ENCODE measurements at regions not wholly inside any gene's neighbourhood (a gene's known extent, or its start where the extent isn't known, plus 50 kb on each side); places are given as distances from the start of the nearest gene placed in this dataset.

DNA sequence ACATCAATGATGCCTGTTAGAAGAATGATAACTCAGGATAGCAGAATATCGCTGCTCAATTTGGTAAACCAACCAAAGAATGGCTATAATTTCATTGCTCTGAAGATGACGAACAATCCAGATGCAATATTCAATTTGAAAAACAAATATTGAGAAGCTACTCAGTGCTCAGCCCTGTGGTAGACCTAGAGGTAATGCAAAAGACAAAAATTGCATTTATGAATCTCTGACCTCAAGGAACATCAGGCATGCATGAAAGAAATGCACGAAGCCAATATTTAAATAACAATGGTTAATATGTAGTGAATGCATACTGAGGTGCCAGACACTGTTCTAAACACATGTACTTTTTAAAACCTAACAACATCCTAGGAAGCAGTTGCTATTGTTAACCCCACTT is 298.6 kb upstream of the TMTC1 start:
- TF ChIP-seq, protein P1, sequence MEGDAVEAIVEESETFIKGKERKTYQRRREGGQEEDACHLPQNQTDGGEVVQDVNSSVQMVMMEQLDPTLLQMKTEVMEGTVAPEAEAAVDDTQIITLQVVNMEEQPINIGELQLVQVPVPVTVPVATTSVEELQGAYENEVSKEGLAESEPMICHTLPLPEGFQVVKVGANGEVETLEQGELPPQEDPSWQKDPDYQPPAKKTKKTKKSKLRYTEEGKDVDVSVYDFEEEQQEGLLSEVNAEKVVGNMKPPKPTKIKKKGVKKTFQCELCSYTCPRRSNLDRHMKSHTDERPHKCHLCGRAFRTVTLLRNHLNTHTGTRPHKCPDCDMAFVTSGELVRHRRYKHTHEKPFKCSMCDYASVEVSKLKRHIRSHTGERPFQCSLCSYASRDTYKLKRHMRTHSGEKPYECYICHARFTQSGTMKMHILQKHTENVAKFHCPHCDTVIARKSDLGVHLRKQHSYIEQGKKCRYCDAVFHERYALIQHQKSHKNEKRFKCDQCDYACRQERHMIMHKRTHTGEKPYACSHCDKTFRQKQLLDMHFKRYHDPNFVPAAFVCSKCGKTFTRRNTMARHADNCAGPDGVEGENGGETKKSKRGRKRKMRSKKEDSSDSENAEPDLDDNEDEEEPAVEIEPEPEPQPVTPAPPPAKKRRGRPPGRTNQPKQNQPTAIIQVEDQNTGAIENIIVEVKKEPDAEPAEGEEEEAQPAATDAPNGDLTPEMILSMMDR (IDR thresholded peaks at IDR 0.05) = no peak
- TF ChIP-seq POLR2A (IDR thresholded peaks at IDR 0.05) = no peak
